CD14-positive monocyte (primary cell): ENCODE measurements at regions not wholly inside any gene's neighbourhood (a gene's known extent, or its start where the extent isn't known, plus 50 kb on each side); places are given as distances from the start of the nearest gene placed in this dataset.

Source experiments
- DNase-seq, 3 donors: peaks; one replicate each; pipeline ENCODE4 v3.0.0-alpha.2; 2011 to 2022
- H2AFZ ChIP-seq: 2 replicates; pipeline ENCODE4 v1.6.0; 2012; ENCODE audit warnings: mild to moderate bottlenecking, low read depth, low read length, inconsistent platforms; ENCODE audit not compliant: insufficient read depth, poor library complexity, severe bottlenecking
- H3K27ac ChIP-seq, 2 donors: 1 replicate in 1 of 2; 2 replicates in 1 of 2; pipeline ENCODE4 v1.5.1; 2012 to 2013; ENCODE audit warnings: low read length in 2 of 2, control low read depth in 1 of 2, inconsistent platforms in 1 of 2, low read depth in 1 of 2, mild to moderate bottlenecking in 1 of 2
- H3K27me3 ChIP-seq, 2 donors: one replicate each; pipeline versions ENCODE4 v1.6.0 to v1.6.1; 2011 to 2013; ENCODE audit warnings: low read length in 2 of 2; ENCODE audit not compliant: control insufficient read depth in 2 of 2, insufficient read depth in 2 of 2
- H3K36me3 ChIP-seq, 2 donors: replicated peaks in 1 of 2; 1 replicate in 1 of 2; 2 replicates in 1 of 2; pipeline versions ENCODE4 v1.5.1 to v1.6.1; 2012 to 2013; ENCODE audit warnings: low read length in 2 of 2, control low read depth in 1 of 2, inconsistent platforms in 1 of 2, mild to moderate bottlenecking in 1 of 2; ENCODE audit not compliant: insufficient read depth in 2 of 2, control insufficient read depth in 1 of 2
- H3K4me1 ChIP-seq, 2 donors: 1 replicate in 1 of 2; 2 replicates in 1 of 2; pipeline versions ENCODE4 v1.5.1 to v1.6.1; 2012 to 2013; ENCODE audit warnings: low read length in 2 of 2, control low read depth in 1 of 2, inconsistent platforms in 1 of 2, mild to moderate bottlenecking in 1 of 2, moderate library complexity in 1 of 2; ENCODE audit not compliant: insufficient read depth in 2 of 2, control insufficient read depth in 1 of 2
- H3K4me2 ChIP-seq: replicated peaks from 2 replicates; pipeline ENCODE3; 2012; ENCODE audit warnings: low read length, moderate library complexity, mild to moderate bottlenecking; ENCODE audit not compliant: poor library complexity, severe bottlenecking; ENCODE audit errors: extremely low read depth
- H3K4me3 ChIP-seq, 3 experiments: fragments of 200-600 bp in 1 of 3; sonication (generic) in 1 of 3; replicated peaks in 1 of 3; 1 replicate in 2 of 3; 2 replicates in 1 of 3; pipeline ENCODE4 v1.5.1; 2011 to 2013; ENCODE audit warnings: low read length in 3 of 3, mild to moderate bottlenecking in 3 of 3, control low read depth in 2 of 3, low read depth in 2 of 3, inconsistent platforms in 1 of 3, moderate library complexity in 1 of 3
- H3K79me2 ChIP-seq: 2 replicates; pipeline ENCODE4 v1.6.0; 2012; ENCODE audit warnings: mild to moderate bottlenecking, control low read depth, inconsistent platforms, low read length, moderate library complexity; ENCODE audit not compliant: insufficient read depth
- H3K9ac ChIP-seq: 2 replicates; pipeline ENCODE4 v1.6.0; 2017; ENCODE audit warnings: low read length, mild to moderate bottlenecking; ENCODE audit not compliant: insufficient read depth, poor library complexity, severe bottlenecking
- H3K9me3 ChIP-seq, 2 donors: replicated peaks in 1 of 2; 1 replicate in 1 of 2; 2 replicates in 1 of 2; pipeline versions ENCODE4 v1.5.1 to v1.6.1; 2012 to 2013; ENCODE audit warnings: low read length in 2 of 2, control low read depth in 1 of 2; ENCODE audit not compliant: control insufficient read depth in 1 of 2, insufficient read depth in 1 of 2
- H4K20me1 ChIP-seq: 2 replicates; pipeline ENCODE4 v1.6.0; 2012; ENCODE audit warnings: mild to moderate bottlenecking, low read length, control low read depth, moderate library complexity; ENCODE audit not compliant: insufficient read depth
- H3K27ac Mint-ChIP-seq, 7 donors: one replicate each; pipeline ENCODE4 v1.8.0; 2020; ENCODE audit warnings: mild to moderate bottlenecking in 7 of 7, mixed read lengths in 7 of 7, moderate library complexity in 6 of 7, inconsistent platforms in 2 of 7
- H3K27me3 Mint-ChIP-seq, 3 donors: one replicate each; pipeline ENCODE4 v1.8.0; 2021 to 2022; ENCODE audit warnings: low read depth in 3 of 3, mild to moderate bottlenecking in 3 of 3, mixed read lengths in 3 of 3, moderate library complexity in 3 of 3, inconsistent platforms in 1 of 3
- H3K36me3 Mint-ChIP-seq, 2 donors: one replicate each; pipeline ENCODE4 v1.8.0; 2020; ENCODE audit warnings: mixed read lengths in 2 of 2, inconsistent platforms in 1 of 2, mild to moderate bottlenecking in 1 of 2
- H3K4me1 Mint-ChIP-seq: one replicate; pipeline ENCODE4 v1.8.0; 2020; ENCODE audit warnings: mild to moderate bottlenecking, mixed read lengths
- H3K4me3 Mint-ChIP-seq, 2 donors: one replicate each; pipeline ENCODE4 v1.8.0; 2020; ENCODE audit warnings: mild to moderate bottlenecking in 2 of 2, mixed read lengths in 2 of 2, moderate library complexity in 1 of 2
- H3K9me3 Mint-ChIP-seq, 7 donors: one replicate each; pipeline ENCODE4 v1.8.0; 2020 to 2022; ENCODE audit warnings: mixed read lengths in 7 of 7, mild to moderate bottlenecking in 6 of 7, moderate library complexity in 6 of 7, inconsistent platforms in 2 of 7
- WGBS: methylation state at CpG from one replicate; pipeline ENCODE4 v1.1.5; 2013; ENCODE audit warnings: missing lambda C conversion rate; ENCODE audit not compliant: insufficient coverage; 5-methylcytosine and 5-hydroxymethylcytosine counted together
- intact Hi-C, 2 donors: fragments of 100-400 bp; cut with micrococcal nuclease; formaldehyde crosslinking; loops; one replicate each; pipeline versions ENCODE4 v1.15.0 to v1.15.1; 2023
- TF ChIP-seq, protein P1 (sequence below): fragments of 200-600 bp; IDR thresholded peaks from one replicate; pipeline ENCODE4 v1.8.0; 2022; ENCODE audit warnings: antibody characterized with exemption, mild to moderate bottlenecking

DNA sequence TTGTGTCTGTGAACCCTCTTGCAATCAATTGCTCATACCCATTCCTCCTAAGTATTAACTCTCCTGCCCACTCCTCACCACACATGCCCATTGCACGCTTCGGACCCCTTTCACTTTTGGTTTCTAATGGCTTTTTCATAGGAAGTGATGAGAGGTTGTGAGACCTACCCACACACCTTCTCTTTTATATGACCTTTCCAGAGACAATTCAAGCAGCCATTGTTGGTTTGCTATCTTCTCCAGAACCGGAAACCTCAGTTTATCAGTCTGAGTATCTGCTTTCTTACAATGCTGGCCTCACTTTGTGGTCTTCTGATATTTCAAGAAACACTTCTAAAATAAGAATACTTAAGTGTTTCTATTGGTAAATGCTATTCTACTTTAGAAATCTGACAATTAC is 1550.8 kb upstream of the SLC10A2 start:
- Histone ChIP-seq H3K9me3 (peaks cover 10 to 19% of the 10 kb centered on the region in 2 donors), H3K4me2 (no peak overlapping the region), H3K36me3 (no peaks in the 10 kb centered on the region), H3K27me3 (no peaks in the 10 kb centered on the region), H2AFZ (no peak overlapping the region), H3K4me1 (no peaks in the 10 kb centered on the region), H4K20me1 (no peaks in the 10 kb centered on the region), H3K27ac (no peak overlapping the region), H3K9ac (no peak overlapping the region), H3K4me3 (no peak overlapping the region), H3K79me2 (no peaks in the 10 kb centered on the region)
- TF ChIP-seq, protein P1, sequence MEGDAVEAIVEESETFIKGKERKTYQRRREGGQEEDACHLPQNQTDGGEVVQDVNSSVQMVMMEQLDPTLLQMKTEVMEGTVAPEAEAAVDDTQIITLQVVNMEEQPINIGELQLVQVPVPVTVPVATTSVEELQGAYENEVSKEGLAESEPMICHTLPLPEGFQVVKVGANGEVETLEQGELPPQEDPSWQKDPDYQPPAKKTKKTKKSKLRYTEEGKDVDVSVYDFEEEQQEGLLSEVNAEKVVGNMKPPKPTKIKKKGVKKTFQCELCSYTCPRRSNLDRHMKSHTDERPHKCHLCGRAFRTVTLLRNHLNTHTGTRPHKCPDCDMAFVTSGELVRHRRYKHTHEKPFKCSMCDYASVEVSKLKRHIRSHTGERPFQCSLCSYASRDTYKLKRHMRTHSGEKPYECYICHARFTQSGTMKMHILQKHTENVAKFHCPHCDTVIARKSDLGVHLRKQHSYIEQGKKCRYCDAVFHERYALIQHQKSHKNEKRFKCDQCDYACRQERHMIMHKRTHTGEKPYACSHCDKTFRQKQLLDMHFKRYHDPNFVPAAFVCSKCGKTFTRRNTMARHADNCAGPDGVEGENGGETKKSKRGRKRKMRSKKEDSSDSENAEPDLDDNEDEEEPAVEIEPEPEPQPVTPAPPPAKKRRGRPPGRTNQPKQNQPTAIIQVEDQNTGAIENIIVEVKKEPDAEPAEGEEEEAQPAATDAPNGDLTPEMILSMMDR, result no peak
- no peak for DNase-seq
- H3K27me3 Mint-ChIP-seq, result no peaks in the 10 kb centered on the region
- no peaks in the 10 kb centered on the region for H3K36me3 Mint-ChIP-seq
- no peak overlapping the region for H3K4me3 Mint-ChIP-seq
- WGBS, result no CpG with 5 or more reads among the region's 3 CpGs
- peaks cover 2 to 15% (median 8%) of the 10 kb centered on the region in 7 donors for H3K9me3 Mint-ChIP-seq
- intact Hi-C loops, result no loop called here
- H3K27ac Mint-ChIP-seq, result no peak overlapping the region
- H3K4me1 Mint-ChIP-seq, result no peaks in the 10 kb centered on the region

DNA sequence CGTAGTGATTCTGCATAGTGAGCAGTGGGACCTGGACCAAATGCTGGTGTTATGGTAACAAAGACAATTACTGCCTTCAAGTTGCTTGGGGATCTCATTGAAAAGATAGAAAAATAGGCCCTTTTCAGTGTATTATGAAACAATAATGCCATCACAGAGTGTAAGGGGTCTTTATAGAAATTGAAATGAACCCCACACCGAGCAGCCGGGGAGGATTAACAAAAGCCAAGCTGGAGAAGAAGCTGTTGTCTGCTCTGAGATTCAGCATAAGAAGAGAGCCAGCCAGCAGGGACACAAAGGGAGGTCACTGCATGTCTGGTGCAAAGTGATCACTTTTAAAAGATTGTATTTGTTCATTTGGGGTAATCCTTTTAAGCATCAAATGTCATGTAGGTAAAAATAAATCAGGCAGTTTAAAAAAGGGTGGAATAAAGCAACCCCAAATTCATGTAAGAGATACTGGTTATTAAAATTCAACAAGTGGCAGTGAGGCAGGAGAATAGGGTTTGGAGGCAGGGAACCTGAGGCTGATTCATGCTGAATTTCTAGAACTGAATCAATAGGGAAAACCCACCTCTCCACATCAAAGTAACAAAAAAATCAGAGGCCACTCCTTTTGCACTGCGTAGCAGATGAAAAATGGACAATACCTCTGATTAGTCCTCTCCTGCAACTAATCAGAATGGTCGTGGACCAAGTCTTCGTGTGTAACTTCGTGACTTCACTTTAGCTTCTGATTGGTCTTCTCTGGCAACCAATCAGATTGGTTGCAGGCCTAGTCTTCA is 1548.3 kb upstream of the SLC10A2 start:
- WGBS, result 92% methylated on average over 6 of the region's 7 CpGs

More for the DNA sequence above, 1548.3 kb upstream of the SLC10A2 start:
- H3K9ac ChIP-seq, result no peak overlapping the region
- no peak for DNase-seq
- no peak overlapping the region for H3K4me2 ChIP-seq
- no peak overlapping the region for H2AFZ ChIP-seq
- no peak overlapping the region for H3K4me3 ChIP-seq
- Mint-ChIP-seq H3K9me3 (peaks cover 0 to 16% (median 7%) of the 10 kb centered on the region in 7 donors), H3K27me3 (peaks cover 0 to 1% (median 0%) of the 10 kb centered on the region in 3 donors), H3K4me1 (no peaks in the 10 kb centered on the region), H3K27ac (no peak overlapping the region), H3K4me3 (no peak overlapping the region), H3K36me3 (no peaks in the 10 kb centered on the region)
- H3K9me3 ChIP-seq, result peaks cover 7 to 11% of the 10 kb centered on the region in 2 donors
- no peaks in the 10 kb centered on the region for H3K79me2 ChIP-seq
- no peak overlapping the region for H3K27ac ChIP-seq
- TF ChIP-seq, protein P1, result no peak
- H3K27me3 ChIP-seq, result no peaks in the 10 kb centered on the region
- no peaks in the 10 kb centered on the region for H3K4me1 ChIP-seq
- H4K20me1 ChIP-seq, result no peaks in the 10 kb centered on the region
- H3K36me3 ChIP-seq, result no peaks in the 10 kb centered on the region
- intact Hi-C loops, result no loop called here
